ENCODE measurements at regions not wholly inside any gene's neighbourhood (a gene's known extent, or its start where the extent isn't known, plus 50 kb on each side); places are given as distances from the start of the nearest gene placed in this dataset.

- no peak overlapping the region for H3K4me3 ChIP-seq (replicated peaks in 1 of 2; ENCODE audit: low read depth in 2 of 2, low read length in 2 of 2)
- no peak for DNase-seq (ENCODE audit: low read depth in 2 of 2)
- no peak for TF ChIP-seq CTCF (IDR thresholded peaks at IDR 0.05; ENCODE audit: low read depth, low read length)
Observed at GRCh38 chr20:43302936-43303335, 113.2 kb upstream of the PTPRT start.

- TF ChIP-seq CTCF (IDR thresholded peaks at IDR 0.05; ENCODE audit: low read depth, low read length): no peak
- H3K4me3 ChIP-seq (replicated peaks in 1 of 2; ENCODE audit: low read depth in 2 of 2, low read length in 2 of 2): no peak overlapping the region
- no peak for DNase-seq (ENCODE audit: low read depth in 2 of 2)
Observed at GRCh38 chr20:43300901-43301300, 111.2 kb upstream of the PTPRT start.

GRCh38 chr20:43295781-43296180 lies 106.1 kb upstream of the PTPRT start:
- H3K4me3 ChIP-seq (replicated peaks in 1 of 2; ENCODE audit: low read depth in 2 of 2, low read length in 2 of 2): no peak overlapping the region
- TF ChIP-seq CTCF (IDR thresholded peaks at IDR 0.05; ENCODE audit: low read depth, low read length): no peak
- DNase-seq (ENCODE audit: low read depth in 2 of 2): no peak

- DNase-seq (ENCODE audit: low read depth in 2 of 2): no peak
- H3K4me3 ChIP-seq (replicated peaks in 1 of 2; ENCODE audit: low read depth in 2 of 2, low read length in 2 of 2): no peak overlapping the region
- TF ChIP-seq CTCF (IDR thresholded peaks at IDR 0.05; ENCODE audit: low read depth, low read length): no peak
Observed at GRCh38 chr20:43295263-43295662, 105.6 kb upstream of the PTPRT start.

- no peak overlapping the region for H3K4me3 ChIP-seq (replicated peaks in 1 of 2; ENCODE audit: low read depth in 2 of 2, low read length in 2 of 2)
- no peak for DNase-seq (ENCODE audit: low read depth in 2 of 2)
- TF ChIP-seq CTCF (IDR thresholded peaks at IDR 0.05; ENCODE audit: low read depth, low read length): no peak
Observed at GRCh38 chr20:43294031-43294430, 104.3 kb upstream of the PTPRT start.

GRCh38 chr20:43293068-43293786 lies 103.5 kb upstream of the PTPRT start:
- H3K4me3 ChIP-seq (replicated peaks in 1 of 2; ENCODE audit: low read depth in 2 of 2, low read length in 2 of 2): no peak overlapping the region
- DNase-seq (ENCODE audit: low read depth in 2 of 2): no peak
- TF ChIP-seq CTCF (IDR thresholded peaks at IDR 0.05; ENCODE audit: low read depth, low read length): no peak

- no peak overlapping the region for H3K4me3 ChIP-seq (replicated peaks in 1 of 2; ENCODE audit: low read depth in 2 of 2, low read length in 2 of 2)
Observed at GRCh38 chr20:43292222-43292621, 102.5 kb upstream of the PTPRT start.

More at GRCh38 chr20:43292222-43292621, 102.5 kb upstream of the PTPRT start:
- DNase-seq (ENCODE audit: low read depth in 2 of 2): no peak
- TF ChIP-seq CTCF (IDR thresholded peaks at IDR 0.05; ENCODE audit: low read depth, low read length): no peak
